Cardiac muscle cell (in vitro differentiated cells and primary cell): ENCODE measurements at regions not wholly inside any gene's neighbourhood (a gene's known extent, or its start where the extent isn't known, plus 50 kb on each side); places are given as distances from the start of the nearest gene placed in this dataset.
A peak's percentile ranks its signal among the peaks of the same experiment; 100 is the strongest.

Experiments
- DNase-seq, 2 donors: peaks; one replicate each; pipeline versions ENCODE4 v3.0.0 to v3.0.0-alpha.2; 2010 to 2017; ENCODE audit warnings: low read depth in 1 of 2, low spot score in 1 of 2
- H3K27ac ChIP-seq: fragments of 200-600 bp; sonication (generic); 2 replicates; pipeline ENCODE4 v1.5.1; 2016
- H3K27me3 ChIP-seq: fragments of 200-600 bp; sonication (generic); 2 replicates; pipeline ENCODE4 v1.6.0; 2016; ENCODE audit warnings: control low read depth
- H3K36me3 ChIP-seq: fragments of 200-600 bp; sonication (generic); 2 replicates; pipeline ENCODE4 v1.5.1; 2016; ENCODE audit warnings: control low read depth
- H3K4me1 ChIP-seq: fragments of 200-600 bp; sonication (generic); 2 replicates; pipeline ENCODE4 v1.8.1; 2017; ENCODE audit warnings: low read depth, mild to moderate bottlenecking, mixed run types
- H3K4me3 ChIP-seq: fragments of 200-600 bp; sonication (generic); 2 replicates; pipeline ENCODE4 v1.5.1; 2016; ENCODE audit warnings: mild to moderate bottlenecking
- H3K9me3 ChIP-seq: fragments of 200-600 bp; sonication (generic); 2 replicates; pipeline ENCODE4 v1.5.1; 2017; ENCODE audit warnings: low read depth, mild to moderate bottlenecking, control low read depth
- CTCF ChIP-seq: IDR thresholded peaks from 2 replicates; pipeline ENCODE4 v1.5.1; 2012; ENCODE audit warnings: low read depth, mild to moderate bottlenecking, low read length

- Histone ChIP-seq H3K4me1 (peaks cover 5% of the 10 kb centered on the region), H3K9me3 (no peaks in the 10 kb centered on the region), H3K36me3 (no peaks in the 10 kb centered on the region), H3K4me3 (no peak overlapping the region), H3K27ac (no peak overlapping the region), H3K27me3 (no peaks in the 10 kb centered on the region)
- no peak for TF ChIP-seq CTCF
- no peak for DNase-seq
Measured at GRCh38 chr6:14282854-14283505, 165.4 kb downstream of the CD83 start.

GRCh38 chr6:14283600-14284235 is 166.1 kb downstream of the CD83 start:
- Histone ChIP-seq H3K9me3 (no peaks in the 10 kb centered on the region), H3K27me3 (no peaks in the 10 kb centered on the region), H3K36me3 (no peaks in the 10 kb centered on the region), H3K4me3 (no peak overlapping the region), H3K27ac (no peak overlapping the region), H3K4me1 (peaks cover 5% of the 10 kb centered on the region)
- peak in 1 of 2 donors; percentile 31 for DNase-seq
- TF ChIP-seq CTCF = peak; percentile 23

GRCh38 chr6:14284969-14285590 is 167.5 kb downstream of the CD83 start:
- DNase-seq = no peak
- H3K27me3 ChIP-seq = no peaks in the 10 kb centered on the region

DNA sequence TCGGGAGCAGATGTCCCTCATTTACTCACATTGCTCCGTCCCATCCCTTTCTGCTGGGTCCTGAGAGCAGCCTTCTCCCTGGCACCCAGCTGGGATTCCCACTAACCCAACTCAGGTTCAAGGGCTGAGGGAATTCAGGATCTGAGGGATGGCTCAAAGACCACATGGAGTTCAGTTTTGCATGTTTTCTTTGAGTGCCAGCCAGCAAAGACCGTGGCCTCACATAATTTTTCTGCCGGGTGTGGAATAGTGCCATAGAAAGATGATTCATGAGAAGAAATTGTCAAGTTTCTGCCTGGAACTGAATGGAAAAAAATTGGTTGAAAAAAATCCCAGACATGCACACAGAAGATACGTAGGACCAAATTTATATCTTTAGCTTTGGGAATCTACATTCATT is 168.6 kb downstream of the CD83 start:
- Histone ChIP-seq H3K4me1 (peaks cover 5% of the 10 kb centered on the region), H3K4me3 (no peak overlapping the region), H3K27ac (no peak overlapping the region), H3K36me3 (no peaks in the 10 kb centered on the region), H3K9me3 (no peaks in the 10 kb centered on the region), H3K27me3 (no peaks in the 10 kb centered on the region)
- DNase-seq = peak in 1 of 2 donors; percentile 95
- no peak for TF ChIP-seq CTCF

More at GRCh38 chr6:14284969-14285590, 167.5 kb downstream of the CD83 start:
- no peaks in the 10 kb centered on the region for H3K9me3 ChIP-seq
- no peak overlapping the region for H3K4me3 ChIP-seq
- peaks cover 5% of the 10 kb centered on the region for H3K4me1 ChIP-seq
- no peak overlapping the region for H3K27ac ChIP-seq
- H3K36me3 ChIP-seq = no peaks in the 10 kb centered on the region
- no peak for TF ChIP-seq CTCF

DNA sequence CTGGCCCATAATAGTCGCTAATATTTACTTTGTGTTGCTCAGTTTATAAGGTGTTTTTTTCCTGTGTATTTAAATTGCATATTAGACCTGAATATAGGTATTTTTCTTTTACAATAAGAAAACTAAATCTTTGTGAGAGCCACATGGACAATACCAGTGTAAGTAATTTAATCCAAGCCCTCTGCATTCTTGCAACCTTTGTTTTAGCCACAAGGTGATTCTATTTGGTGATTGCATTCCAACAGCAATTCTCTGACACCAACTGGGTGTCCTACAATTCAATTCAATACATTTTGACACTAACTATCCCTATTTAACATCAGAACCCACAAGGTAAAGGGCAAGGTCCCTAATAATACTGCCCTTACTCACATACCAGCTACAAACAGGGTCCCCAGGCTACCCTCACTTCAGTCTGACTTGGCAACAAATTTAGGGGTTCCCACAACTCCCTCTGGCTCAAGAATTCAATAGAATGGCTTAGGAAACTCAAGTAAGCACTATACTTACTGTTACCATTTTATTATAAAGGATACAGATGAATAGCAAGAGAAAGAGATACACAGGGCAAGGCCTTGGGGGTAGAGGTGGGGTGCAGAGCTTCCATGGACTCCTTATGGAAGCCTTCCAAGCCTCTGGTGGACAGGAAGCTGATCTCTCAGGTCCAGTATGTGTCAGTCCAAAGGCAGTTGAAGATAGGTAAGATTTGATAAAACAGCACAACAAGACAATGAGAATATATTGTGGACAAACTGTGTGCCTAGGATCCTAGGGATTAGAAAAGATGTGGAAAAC is 169.3 kb downstream of the CD83 start:
- Histone ChIP-seq H3K27me3 (no peaks in the 10 kb centered on the region), H3K36me3 (no peaks in the 10 kb centered on the region), H3K27ac (no peak overlapping the region), H3K4me1 (peaks cover 5% of the 10 kb centered on the region), H3K4me3 (no peak overlapping the region), H3K9me3 (no peaks in the 10 kb centered on the region)
- no peak for DNase-seq
- no peak for TF ChIP-seq CTCF
